WTC11 (cell line): ENCODE measurements at regions not wholly inside any gene's neighbourhood (a gene's known extent, or its start where the extent isn't known, plus 50 kb on each side); places are given as distances from the start of the nearest gene placed in this dataset.

Source experiments
- CTCF ChIP-seq: fragments of 200-600 bp; IDR thresholded peaks from 2 replicates; pipeline ENCODE4 v1.8.0; 2022; ENCODE audit warnings: antibody characterized with exemption
- E2F5 ChIP-seq: sonication (generic); formaldehyde crosslinking; IDR thresholded peaks from 2 replicates; pipeline ENCODE4 v1.8.1; 2022; ENCODE audit warnings: mild to moderate bottlenecking, moderate library complexity, missing genetic modification reagents
- ESRRA ChIP-seq: sonication (generic); formaldehyde crosslinking; IDR thresholded peaks from 2 replicates; pipeline ENCODE4 v1.8.1; 2022; ENCODE audit warnings: mild to moderate bottlenecking, missing genetic modification reagents, borderline replicate concordance
- HMGXB4 ChIP-seq: sonication (generic); formaldehyde crosslinking; IDR thresholded peaks from 2 replicates; pipeline ENCODE4 v1.8.1; 2023; ENCODE audit warnings: mild to moderate bottlenecking, moderate library complexity, missing genetic modification reagents
- KAT7 ChIP-seq: sonication (generic); formaldehyde crosslinking; IDR thresholded peaks from 2 replicates; pipeline ENCODE4 v1.8.1; 2023; ENCODE audit warnings: missing genetic modification reagents, mild to moderate bottlenecking, borderline replicate concordance
- NFATC4 ChIP-seq: fragments of 250-450 bp; sonication (Bioruptor Pico); IDR thresholded peaks from 2 replicates; pipeline ENCODE4 v1.9.0; 2021; ENCODE audit warnings: mild to moderate bottlenecking
- PRRX2 ChIP-seq: fragments of 250-450 bp; sonication (Bioruptor Pico); IDR thresholded peaks from 2 replicates; pipeline ENCODE4 v1.8.0; 2021; ENCODE audit warnings: mild to moderate bottlenecking
- TF ChIP-seq, protein P1 (sequence below): sonication (generic); formaldehyde crosslinking; IDR thresholded peaks from 2 replicates; pipeline ENCODE4 v1.8.0; 2022; ENCODE audit warnings: mild to moderate bottlenecking, missing genetic modification reagents

GRCh38 chr3:107910713-107911259 is 180.0 kb downstream of the CD47 start:
- TF ChIP-seq CTCF, result no peak
- TF ChIP-seq HMGXB4 (CRISPR knock-in tag), result no peak
- no peak for TF ChIP-seq KAT7 (CRISPR knock-in tag)
- TF ChIP-seq PRRX2 (CRISPR knock-in tag), result no peak
- no peak for TF ChIP-seq E2F5 (CRISPR knock-in tag)
- TF ChIP-seq ESRRA (CRISPR knock-in tag), result no peak
- no peak for TF ChIP-seq NFATC4 (CRISPR knock-in tag)
- TF ChIP-seq, protein P1, sequence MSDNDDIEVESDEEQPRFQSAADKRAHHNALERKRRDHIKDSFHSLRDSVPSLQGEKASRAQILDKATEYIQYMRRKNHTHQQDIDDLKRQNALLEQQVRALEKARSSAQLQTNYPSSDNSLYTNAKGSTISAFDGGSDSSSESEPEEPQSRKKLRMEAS, result no peak
